K562 (cell line): ENCODE measurements at regions not wholly inside any gene's neighbourhood (a gene's known extent, or its start where the extent isn't known, plus 50 kb on each side); places are given as distances from the start of the nearest gene placed in this dataset.

Source experiments
- BRD4 ChIP-seq: fragments of 200-600 bp; sonication (generic); IDR thresholded peaks from 2 replicates; pipeline ENCODE4 v1.6.1; 2017; ENCODE audit warnings: inconsistent platforms
- RCOR1 ChIP-seq, 2 experiments: IDR thresholded peaks; 2 replicates each; pipeline ENCODE4 v1.6.1; 2012; ENCODE audit warnings: low read depth in 2 of 2, low read length in 2 of 2, borderline replicate concordance in 1 of 2, improper control_type of control experiment in 1 of 2
- TOE1 ChIP-seq, 2 experiments: fragments of 450-650 bp in 1 of 2; sonication (generic) in 1 of 2; formaldehyde crosslinking in 1 of 2; IDR thresholded peaks; 2 replicates each; pipeline versions ENCODE4 v1.7.1 to v1.8.0; 2016 to 2022; ENCODE audit warnings: borderline replicate concordance in 2 of 2, mild to moderate bottlenecking in 2 of 2, antibody characterized with exemption in 1 of 2, inconsistent platforms in 1 of 2, low read depth in 1 of 2, missing genetic modification reagents in 1 of 2, moderate library complexity in 1 of 2
- XRCC5 ChIP-seq: fragments of 200-400 bp; formaldehyde crosslinking; IDR thresholded peaks from 2 replicates; pipeline ENCODE4 v1.6.1; 2017; ENCODE audit warnings: low read depth, mild to moderate bottlenecking, low read length
- TF ChIP-seq, protein P1 (sequence below): fragments of 250-450 bp; sonication (Bioruptor Pico); IDR thresholded peaks from 2 replicates; pipeline ENCODE4 v1.8.0; 2021; ENCODE audit warnings: moderate library complexity, mild to moderate bottlenecking, inconsistent platforms
- TF ChIP-seq, protein P2 (sequence below): sonication (generic); formaldehyde crosslinking; IDR thresholded peaks from 2 replicates; pipeline ENCODE4 v1.8.1; 2023; ENCODE audit warnings: mild to moderate bottlenecking, missing genetic modification reagents
- TF ChIP-seq, protein P3 (sequence below): fragments of 250-450 bp; sonication (Bioruptor Pico); IDR thresholded peaks from 2 replicates; pipeline ENCODE4 v1.4.0; 2020; ENCODE audit warnings: mild to moderate bottlenecking, moderate library complexity
- TF ChIP-seq, protein P4 (sequence below): sonication (generic); formaldehyde crosslinking; IDR thresholded peaks from 2 replicates; pipeline ENCODE4 v1.8.0; 2022; ENCODE audit warnings: mild to moderate bottlenecking, missing genetic modification reagents
- TF ChIP-seq, protein P5 (sequence below): fragments of 250-450 bp; sonication (Bioruptor Pico); IDR thresholded peaks from 2 replicates; pipeline ENCODE4 v1.4.0; 2020
- TF ChIP-seq, protein P6 (sequence below): fragments of 450-650 bp; IDR thresholded peaks from 2 replicates; pipeline ENCODE4 v1.6.1; 2014; ENCODE audit warnings: low read depth, mild to moderate bottlenecking, moderate library complexity, borderline replicate concordance

DNA sequence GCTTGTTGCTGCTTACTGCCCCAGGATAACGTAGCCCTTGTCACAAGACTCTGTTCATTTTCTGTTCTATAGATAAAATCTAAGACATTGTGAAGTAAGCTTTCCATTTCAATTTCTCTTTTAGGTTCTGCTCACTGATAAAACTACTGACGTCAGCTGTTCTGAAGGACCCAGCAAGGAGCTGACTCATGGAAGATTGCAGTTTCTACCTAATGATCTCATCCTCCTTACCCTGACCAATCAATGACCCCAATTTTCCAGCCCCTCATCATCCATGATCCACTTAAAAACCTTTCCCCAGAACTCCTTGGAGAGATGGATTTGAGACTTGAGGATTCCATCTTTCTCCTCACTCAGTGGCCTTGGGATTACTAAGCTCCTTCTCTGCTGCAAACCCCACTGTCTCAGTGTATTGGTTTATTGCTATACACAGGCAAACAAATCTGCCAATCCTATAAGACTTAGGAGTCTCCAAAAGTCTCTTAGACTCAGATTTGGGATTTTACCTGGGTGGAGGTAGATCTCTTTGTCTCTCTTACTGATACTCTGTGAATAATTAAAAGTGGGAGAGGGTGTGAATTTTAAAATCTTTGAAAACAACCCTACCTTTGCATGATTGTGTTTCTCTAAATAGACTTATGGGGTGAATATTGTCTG is 109.2 kb upstream of the TRIM24 start (continued):
- TF ChIP-seq, protein P1, sequence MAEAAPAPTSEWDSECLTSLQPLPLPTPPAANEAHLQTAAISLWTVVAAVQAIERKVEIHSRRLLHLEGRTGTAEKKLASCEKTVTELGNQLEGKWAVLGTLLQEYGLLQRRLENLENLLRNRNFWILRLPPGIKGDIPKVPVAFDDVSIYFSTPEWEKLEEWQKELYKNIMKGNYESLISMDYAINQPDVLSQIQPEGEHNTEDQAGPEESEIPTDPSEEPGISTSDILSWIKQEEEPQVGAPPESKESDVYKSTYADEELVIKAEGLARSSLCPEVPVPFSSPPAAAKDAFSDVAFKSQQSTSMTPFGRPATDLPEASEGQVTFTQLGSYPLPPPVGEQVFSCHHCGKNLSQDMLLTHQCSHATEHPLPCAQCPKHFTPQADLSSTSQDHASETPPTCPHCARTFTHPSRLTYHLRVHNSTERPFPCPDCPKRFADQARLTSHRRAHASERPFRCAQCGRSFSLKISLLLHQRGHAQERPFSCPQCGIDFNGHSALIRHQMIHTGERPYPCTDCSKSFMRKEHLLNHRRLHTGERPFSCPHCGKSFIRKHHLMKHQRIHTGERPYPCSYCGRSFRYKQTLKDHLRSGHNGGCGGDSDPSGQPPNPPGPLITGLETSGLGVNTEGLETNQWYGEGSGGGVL (CRISPR knock-in tag) = no peak
- TF ChIP-seq RCOR1 (IDR thresholded peaks at IDR 0.05; ENCODE audit: borderline replicate concordance in 1 of 2, low read depth in 2 of 2, low read length in 2 of 2) = no peak
- 0 out of 2 replicates have a peak, but pooled peaks have one; percentile 64 for TF ChIP-seq BRD4
- TF ChIP-seq, protein P2, sequence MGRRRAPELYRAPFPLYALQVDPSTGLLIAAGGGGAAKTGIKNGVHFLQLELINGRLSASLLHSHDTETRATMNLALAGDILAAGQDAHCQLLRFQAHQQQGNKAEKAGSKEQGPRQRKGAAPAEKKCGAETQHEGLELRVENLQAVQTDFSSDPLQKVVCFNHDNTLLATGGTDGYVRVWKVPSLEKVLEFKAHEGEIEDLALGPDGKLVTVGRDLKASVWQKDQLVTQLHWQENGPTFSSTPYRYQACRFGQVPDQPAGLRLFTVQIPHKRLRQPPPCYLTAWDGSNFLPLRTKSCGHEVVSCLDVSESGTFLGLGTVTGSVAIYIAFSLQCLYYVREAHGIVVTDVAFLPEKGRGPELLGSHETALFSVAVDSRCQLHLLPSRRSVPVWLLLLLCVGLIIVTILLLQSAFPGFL (CRISPR knock-in tag) = no peak
- TF ChIP-seq, protein P3, sequence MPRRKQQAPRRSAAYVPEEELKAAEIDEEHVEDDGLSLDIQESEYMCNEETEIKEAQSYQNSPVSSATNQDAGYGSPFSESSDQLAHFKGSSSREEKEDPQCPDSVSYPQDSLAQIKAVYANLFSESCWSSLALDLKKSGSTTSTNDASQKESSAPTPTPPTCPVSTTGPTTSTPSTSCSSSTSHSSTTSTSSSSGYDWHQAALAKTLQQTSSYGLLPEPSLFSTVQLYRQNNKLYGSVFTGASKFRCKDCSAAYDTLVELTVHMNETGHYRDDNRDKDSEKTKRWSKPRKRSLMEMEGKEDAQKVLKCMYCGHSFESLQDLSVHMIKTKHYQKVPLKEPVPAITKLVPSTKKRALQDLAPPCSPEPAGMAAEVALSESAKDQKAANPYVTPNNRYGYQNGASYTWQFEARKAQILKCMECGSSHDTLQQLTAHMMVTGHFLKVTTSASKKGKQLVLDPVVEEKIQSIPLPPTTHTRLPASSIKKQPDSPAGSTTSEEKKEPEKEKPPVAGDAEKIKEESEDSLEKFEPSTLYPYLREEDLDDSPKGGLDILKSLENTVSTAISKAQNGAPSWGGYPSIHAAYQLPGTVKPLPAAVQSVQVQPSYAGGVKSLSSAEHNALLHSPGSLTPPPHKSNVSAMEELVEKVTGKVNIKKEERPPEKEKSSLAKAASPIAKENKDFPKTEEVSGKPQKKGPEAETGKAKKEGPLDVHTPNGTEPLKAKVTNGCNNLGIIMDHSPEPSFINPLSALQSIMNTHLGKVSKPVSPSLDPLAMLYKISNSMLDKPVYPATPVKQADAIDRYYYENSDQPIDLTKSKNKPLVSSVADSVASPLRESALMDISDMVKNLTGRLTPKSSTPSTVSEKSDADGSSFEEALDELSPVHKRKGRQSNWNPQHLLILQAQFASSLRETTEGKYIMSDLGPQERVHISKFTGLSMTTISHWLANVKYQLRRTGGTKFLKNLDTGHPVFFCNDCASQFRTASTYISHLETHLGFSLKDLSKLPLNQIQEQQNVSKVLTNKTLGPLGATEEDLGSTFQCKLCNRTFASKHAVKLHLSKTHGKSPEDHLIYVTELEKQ = 0 out of 2 replicates have a peak, but pooled peaks have one; percentile 42
- peak; percentile 62; the same call in 1 of the 2 replicates for TF ChIP-seq TOE1 (IDR thresholded peaks at IDR 0.05; ENCODE audit: borderline replicate concordance)
- no peak for TF ChIP-seq TOE1 (CRISPR knock-in tag; IDR thresholded peaks at IDR 0.05; ENCODE audit: borderline replicate concordance, low read depth)
- TF ChIP-seq, protein P4, sequence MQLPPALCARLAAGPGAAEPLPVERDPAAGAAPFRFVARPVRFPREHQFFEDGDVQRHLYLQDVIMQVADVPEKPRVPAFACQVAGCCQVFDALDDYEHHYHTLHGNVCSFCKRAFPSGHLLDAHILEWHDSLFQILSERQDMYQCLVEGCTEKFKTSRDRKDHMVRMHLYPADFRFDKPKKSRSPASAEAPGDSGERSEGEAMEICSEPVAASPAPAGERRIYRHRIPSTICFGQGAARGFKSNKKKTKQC (CRISPR knock-in tag) = no peak
- TF ChIP-seq, protein P5, sequence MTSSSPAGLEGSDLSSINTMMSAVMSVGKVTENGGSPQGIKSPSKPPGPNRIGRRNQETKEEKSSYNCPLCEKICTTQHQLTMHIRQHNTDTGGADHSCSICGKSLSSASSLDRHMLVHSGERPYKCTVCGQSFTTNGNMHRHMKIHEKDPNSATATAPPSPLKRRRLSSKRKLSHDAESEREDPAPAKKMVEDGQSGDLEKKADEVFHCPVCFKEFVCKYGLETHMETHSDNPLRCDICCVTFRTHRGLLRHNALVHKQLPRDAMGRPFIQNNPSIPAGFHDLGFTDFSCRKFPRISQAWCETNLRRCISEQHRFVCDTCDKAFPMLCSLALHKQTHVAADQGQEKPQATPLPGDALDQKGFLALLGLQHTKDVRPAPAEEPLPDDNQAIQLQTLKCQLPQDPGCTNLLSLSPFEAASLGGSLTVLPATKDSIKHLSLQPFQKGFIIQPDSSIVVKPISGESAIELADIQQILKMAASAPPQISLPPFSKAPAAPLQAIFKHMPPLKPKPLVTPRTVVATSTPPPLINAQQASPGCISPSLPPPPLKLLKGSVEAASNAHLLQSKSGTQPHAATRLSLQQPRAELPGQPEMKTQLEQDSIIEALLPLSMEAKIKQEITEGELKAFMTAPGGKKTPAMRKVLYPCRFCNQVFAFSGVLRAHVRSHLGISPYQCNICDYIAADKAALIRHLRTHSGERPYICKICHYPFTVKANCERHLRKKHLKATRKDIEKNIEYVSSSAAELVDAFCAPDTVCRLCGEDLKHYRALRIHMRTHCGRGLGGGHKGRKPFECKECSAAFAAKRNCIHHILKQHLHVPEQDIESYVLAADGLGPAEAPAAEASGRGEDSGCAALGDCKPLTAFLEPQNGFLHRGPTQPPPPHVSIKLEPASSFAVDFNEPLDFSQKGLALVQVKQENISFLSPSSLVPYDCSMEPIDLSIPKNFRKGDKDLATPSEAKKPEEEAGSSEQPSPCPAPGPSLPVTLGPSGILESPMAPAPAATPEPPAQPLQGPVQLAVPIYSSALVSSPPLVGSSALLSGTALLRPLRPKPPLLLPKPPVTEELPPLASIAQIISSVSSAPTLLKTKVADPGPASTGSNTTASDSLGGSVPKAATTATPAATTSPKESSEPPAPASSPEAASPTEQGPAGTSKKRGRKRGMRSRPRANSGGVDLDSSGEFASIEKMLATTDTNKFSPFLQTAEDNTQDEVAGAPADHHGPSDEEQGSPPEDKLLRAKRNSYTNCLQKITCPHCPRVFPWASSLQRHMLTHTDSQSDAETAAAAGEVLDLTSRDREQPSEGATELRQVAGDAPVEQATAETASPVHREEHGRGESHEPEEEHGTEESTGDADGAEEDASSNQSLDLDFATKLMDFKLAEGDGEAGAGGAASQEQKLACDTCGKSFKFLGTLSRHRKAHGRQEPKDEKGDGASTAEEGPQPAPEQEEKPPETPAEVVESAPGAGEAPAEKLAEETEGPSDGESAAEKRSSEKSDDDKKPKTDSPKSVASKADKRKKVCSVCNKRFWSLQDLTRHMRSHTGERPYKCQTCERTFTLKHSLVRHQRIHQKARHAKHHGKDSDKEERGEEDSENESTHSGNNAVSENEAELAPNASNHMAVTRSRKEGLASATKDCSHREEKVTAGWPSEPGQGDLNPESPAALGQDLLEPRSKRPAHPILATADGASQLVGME (CRISPR knock-in tag) = no peak
- no peak for TF ChIP-seq XRCC5
- TF ChIP-seq, protein P6, sequence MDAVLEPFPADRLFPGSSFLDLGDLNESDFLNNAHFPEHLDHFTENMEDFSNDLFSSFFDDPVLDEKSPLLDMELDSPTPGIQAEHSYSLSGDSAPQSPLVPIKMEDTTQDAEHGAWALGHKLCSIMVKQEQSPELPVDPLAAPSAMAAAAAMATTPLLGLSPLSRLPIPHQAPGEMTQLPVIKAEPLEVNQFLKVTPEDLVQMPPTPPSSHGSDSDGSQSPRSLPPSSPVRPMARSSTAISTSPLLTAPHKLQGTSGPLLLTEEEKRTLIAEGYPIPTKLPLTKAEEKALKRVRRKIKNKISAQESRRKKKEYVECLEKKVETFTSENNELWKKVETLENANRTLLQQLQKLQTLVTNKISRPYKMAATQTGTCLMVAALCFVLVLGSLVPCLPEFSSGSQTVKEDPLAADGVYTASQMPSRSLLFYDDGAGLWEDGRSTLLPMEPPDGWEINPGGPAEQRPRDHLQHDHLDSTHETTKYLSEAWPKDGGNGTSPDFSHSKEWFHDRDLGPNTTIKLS = no peak
